ENCODE measurements at regions not wholly inside any gene's neighbourhood (a gene's known extent, or its start where the extent isn't known, plus 50 kb on each side); places are given as distances from the start of the nearest gene placed in this dataset.
"Not testable (repeated sequence)": the region's sequence is repeated elsewhere in the genome, so short reads cannot be mapped to it uniquely, and the experiment has no call there.

- DNase-seq, result no peak
Observed at GRCh38 chr21:31609081-31609480, 50.4 kb upstream of the SOD1 start.

- DNase-seq, result no peak
Observed at GRCh38 chr21:31607791-31608190, 51.7 kb upstream of the SOD1 start.

- DNase-seq, result no peak
Observed at GRCh38 chr21:31606081-31606874, 53.2 kb upstream of the SOD1 start.

- DNase-seq, result peak; percentile 72 to 86
Observed at GRCh38 chr21:31604591-31605190, 54.8 kb upstream of the SOD1 start.

- DNase-seq, result no peak
Observed at GRCh38 chr21:31599563-31599962, 59.9 kb upstream of the SOD1 start.

GRCh38 chr21:31599013-31599412 is 60.5 kb upstream of the SOD1 start:
- DNase-seq, result no peak

GRCh38 chr21:31597683-31598082 is 61.8 kb upstream of the SOD1 start:
- no peak for DNase-seq

GRCh38 chr21:31596055-31596454 is 63.4 kb upstream of the SOD1 start:
- no peak for DNase-seq

GRCh38 chr21:31594726-31595125 is 64.8 kb upstream of the SOD1 start:
- no peak for DNase-seq

- no peak for DNase-seq
Observed at GRCh38 chr21:31594279-31594678, 65.2 kb upstream of the SOD1 start.

GRCh38 chr21:31592963-31593560 is 66.4 kb upstream of the SOD1 start:
- peak in 1 of 2 experiments; percentile 6 for DNase-seq

- no peak for DNase-seq
Observed at GRCh38 chr21:31592516-31592915, 67.0 kb upstream of the SOD1 start.

GRCh38 chr21:31589820-31590219 is 69.7 kb upstream of the SOD1 start:
- no peak for DNase-seq

GRCh38 chr21:31586118-31586517 is 73.4 kb upstream of the SOD1 start:
- no peak for DNase-seq

- not testable (repeated sequence) for DNase-seq
Observed at GRCh38 chr21:31583937-31584336, 75.6 kb upstream of the SOD1 start.

GRCh38 chr21:31583498-31583897 is 76.0 kb upstream of the SOD1 start:
- DNase-seq, result no peak

- DNase-seq, result peak; percentile 87 to 88
Observed at GRCh38 chr21:31580866-31581276, 78.6 kb upstream of the SOD1 start.

- no peak for DNase-seq
Observed at GRCh38 chr21:31577271-31577670, 82.2 kb upstream of the SOD1 start.

- DNase-seq, result peak; percentile 79 to 93
Observed at GRCh38 chr21:31576428-31576827, 83.1 kb upstream of the SOD1 start.

- no peak for DNase-seq
Observed at GRCh38 chr21:31573217-31573616, 86.3 kb upstream of the SOD1 start.

GRCh38 chr21:31571879-31572278 is 87.6 kb upstream of the SOD1 start:
- no peak for DNase-seq

GRCh38 chr21:31570824-31571566 is 88.5 kb upstream of the SOD1 start:
- no peak for DNase-seq

GRCh38 chr21:31566611-31567010 is 92.9 kb upstream of the SOD1 start:
- no peak for DNase-seq

Data from NCI-H446 (cell line).